ENCODE measurements at regions not wholly inside any gene's neighbourhood (a gene's known extent, or its start where the extent isn't known, plus 50 kb on each side); places are given as distances from the start of the nearest gene placed in this dataset.

GRCh38 chr3:194082743-194083636 is 53.0 kb upstream of the HES1 start:
- no peak for DNase-seq (ENCODE audit: low read depth in 2 of 2)

- no peak for DNase-seq (ENCODE audit: low read depth in 2 of 2)
These were observed 52.2 kb upstream of the HES1 start for GRCh38 chr3:194083637-194084224.

DNA sequence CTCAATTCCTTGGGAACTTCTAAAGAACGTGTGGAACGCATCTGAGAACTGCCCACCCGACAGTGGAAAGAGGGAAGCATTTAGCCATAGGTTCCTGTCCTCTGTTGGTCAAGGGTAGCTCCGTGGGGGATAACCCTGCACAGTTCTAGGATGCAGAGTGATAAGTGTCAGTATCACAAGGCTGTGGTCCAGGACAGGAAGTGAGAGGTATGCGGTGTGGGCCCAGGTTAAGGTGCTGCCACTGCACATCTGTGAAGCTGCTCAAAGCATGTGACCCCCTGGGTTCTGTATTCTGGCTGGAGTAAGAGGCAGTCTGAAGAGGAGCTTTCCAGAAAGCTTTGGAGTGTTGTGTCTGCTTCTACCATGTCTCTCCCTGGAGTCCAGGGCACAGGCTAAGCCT is 51.7 kb upstream of the HES1 start:
- DNase-seq (ENCODE audit: low read depth in 2 of 2) = no peak
